Thyroid gland (tissue), 4 donors: ENCODE measurements at regions not wholly inside any gene's neighbourhood (a gene's known extent, or its start where the extent isn't known, plus 50 kb on each side); places are given as distances from the start of the nearest gene placed in this dataset.

Experiments
- CTCF ChIP-seq, 6 experiments: fragments of 200-600 bp in 3 of 6; fragments of 450-650 bp in 3 of 6; sonication (generic) in 3 of 6; IDR thresholded peaks; one replicate each; pipeline ENCODE4 v1.5.1; 2016 to 2019; ENCODE audit warnings: antibody characterized with exemption in 6 of 6, mild to moderate bottlenecking in 2 of 6, inconsistent platforms in 1 of 6, moderate library complexity in 1 of 6
- POLR2A ChIP-seq, 2 donors: fragments of 450-650 bp; IDR thresholded peaks; one replicate each; pipeline ENCODE4 v1.6.1; 2017; ENCODE audit warnings: antibody characterized with exemption in 2 of 2, mild to moderate bottlenecking in 2 of 2, moderate library complexity in 1 of 2

DNA sequence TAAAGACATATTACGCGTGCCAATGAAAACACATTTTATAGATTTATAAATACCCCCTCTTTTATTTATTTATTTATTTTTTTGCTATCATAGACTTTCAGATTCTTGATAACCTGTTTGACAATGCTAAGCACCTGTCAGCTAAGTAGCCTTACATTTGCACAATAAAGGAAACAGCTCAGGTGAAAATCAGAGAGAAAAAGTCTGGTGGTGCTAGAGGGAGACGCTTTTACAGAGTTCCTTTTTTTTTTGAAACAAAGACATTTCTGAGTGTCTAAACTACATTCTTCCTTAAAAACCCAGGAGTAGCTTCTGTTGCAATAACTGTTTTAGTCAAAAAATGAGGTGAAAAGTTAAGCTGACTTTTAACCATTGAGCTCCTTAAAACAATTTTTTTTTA lies 1611.6 kb downstream of the NCAM2 start:
- TF ChIP-seq CTCF (IDR thresholded peaks at IDR 0.05) = no peak
- no peak for TF ChIP-seq POLR2A (IDR thresholded peaks at IDR 0.05)
